Tibial nerve (tissue), 3 donors: ENCODE measurements at regions not wholly inside any gene's neighbourhood (a gene's known extent, or its start where the extent isn't known, plus 50 kb on each side); places are given as distances from the start of the nearest gene placed in this dataset.

Source experiments
- CTCF ChIP-seq, 5 experiments: fragments of 200-600 bp in 3 of 5; fragments of 450-650 bp in 2 of 5; sonication (generic) in 3 of 5; IDR thresholded peaks; one replicate each; pipeline ENCODE4 v1.5.1; 2016 to 2019; ENCODE audit warnings: antibody characterized with exemption in 5 of 5, mild to moderate bottlenecking in 3 of 5, moderate library complexity in 2 of 5
- POLR2A ChIP-seq, 2 donors: fragments of 450-650 bp; IDR thresholded peaks; one replicate each; pipeline ENCODE4 v1.6.1; 2017; ENCODE audit warnings: antibody characterized with exemption in 2 of 2, mild to moderate bottlenecking in 2 of 2, moderate library complexity in 2 of 2

- TF ChIP-seq CTCF (IDR thresholded peaks at IDR 0.05), result no peak
- TF ChIP-seq POLR2A (IDR thresholded peaks at IDR 0.05), result no peak
These were observed 222.1 kb downstream of the DEPDC1B start for GRCh38 chr5:60477849-60478248.
